ENCODE measurements at regions not wholly inside any gene's neighbourhood (a gene's known extent, or its start where the extent isn't known, plus 50 kb on each side); places are given as distances from the start of the nearest gene placed in this dataset.

GRCh38 chr11:39113606-39114005 is 2345.8 kb downstream of the LRRC4C start:
- no peak for TF ChIP-seq CTCF (IDR thresholded peaks at IDR 0.05; ENCODE audit: unreplicated experiment)
- DNase-seq (ENCODE audit: low spot score, unreplicated experiment) = no peak
- no peak overlapping the region for H3K27ac Mint-ChIP-seq
- H3K36me3 Mint-ChIP-seq (ENCODE audit: insufficient read depth) = no peaks in the 10 kb centered on the region
- H3K4me3 Mint-ChIP-seq (ENCODE audit: low read depth) = no peak overlapping the region
- H3K9me3 Mint-ChIP-seq (ENCODE audit: low read depth) = peaks cover 3% of the 10 kb centered on the region
- H3K4me1 Mint-ChIP-seq (ENCODE audit: low read depth) = no peaks in the 10 kb centered on the region
- no peaks in the 10 kb centered on the region for H3K27me3 Mint-ChIP-seq

GRCh38 chr11:39102236-39102635 is 2357.2 kb downstream of the LRRC4C start:
- H3K4me1 Mint-ChIP-seq (ENCODE audit: low read depth) = no peaks in the 10 kb centered on the region
- H3K27me3 Mint-ChIP-seq = no peaks in the 10 kb centered on the region
- no peak overlapping the region for H3K27ac Mint-ChIP-seq
- no peaks in the 10 kb centered on the region for H3K36me3 Mint-ChIP-seq (ENCODE audit: insufficient read depth)
- no peak for DNase-seq (ENCODE audit: low spot score, unreplicated experiment)
- no peak for TF ChIP-seq CTCF (IDR thresholded peaks at IDR 0.05; ENCODE audit: unreplicated experiment)
- H3K9me3 Mint-ChIP-seq (ENCODE audit: low read depth) = peaks cover 19% of the 10 kb centered on the region
- no peak overlapping the region for H3K4me3 Mint-ChIP-seq (ENCODE audit: low read depth)

- H3K9me3 Mint-ChIP-seq (ENCODE audit: low read depth) = peaks cover 4% of the 10 kb centered on the region
- no peak for TF ChIP-seq CTCF (IDR thresholded peaks at IDR 0.05; ENCODE audit: unreplicated experiment)
- no peak overlapping the region for H3K4me3 Mint-ChIP-seq (ENCODE audit: low read depth)
- H3K4me1 Mint-ChIP-seq (ENCODE audit: low read depth) = peaks cover 3% of the 10 kb centered on the region
- no peak overlapping the region for H3K27ac Mint-ChIP-seq
- DNase-seq (ENCODE audit: low spot score, unreplicated experiment) = no peak
- no peaks in the 10 kb centered on the region for H3K36me3 Mint-ChIP-seq (ENCODE audit: insufficient read depth)
- no peaks in the 10 kb centered on the region for H3K27me3 Mint-ChIP-seq
Observed at GRCh38 chr11:39078465-39078864, 2381.0 kb downstream of the LRRC4C start.

- DNase-seq (ENCODE audit: low spot score, unreplicated experiment) = no peak
- Mint-ChIP-seq H3K4me3 (ENCODE audit: low read depth) (no peak overlapping the region), H3K9me3 (ENCODE audit: low read depth) (peaks cover 3% of the 10 kb centered on the region), H3K27me3 (no peaks in the 10 kb centered on the region), H3K27ac (no peak overlapping the region), H3K36me3 (ENCODE audit: insufficient read depth) (no peaks in the 10 kb centered on the region), H3K4me1 (ENCODE audit: low read depth) (peaks cover 8% of the 10 kb centered on the region)
- no peak for TF ChIP-seq CTCF (IDR thresholded peaks at IDR 0.05; ENCODE audit: unreplicated experiment)
Observed at GRCh38 chr11:39037611-39038010, 2421.8 kb downstream of the LRRC4C start.

GRCh38 chr11:39036021-39036420 is 2423.4 kb downstream of the LRRC4C start:
- DNase-seq (ENCODE audit: low spot score, unreplicated experiment) = no peak
- Mint-ChIP-seq H3K4me1 (ENCODE audit: low read depth) (peaks cover 8% of the 10 kb centered on the region), H3K27me3 (no peaks in the 10 kb centered on the region), H3K4me3 (ENCODE audit: low read depth) (no peak overlapping the region), H3K9me3 (ENCODE audit: low read depth) (peaks cover 3% of the 10 kb centered on the region), H3K36me3 (ENCODE audit: insufficient read depth) (no peaks in the 10 kb centered on the region), H3K27ac (no peak overlapping the region)
- no peak for TF ChIP-seq CTCF (IDR thresholded peaks at IDR 0.05; ENCODE audit: unreplicated experiment)
